D721Med (cell line): ENCODE measurements at regions not wholly inside any gene's neighbourhood (a gene's known extent, or its start where the extent isn't known, plus 50 kb on each side); places are given as distances from the start of the nearest gene placed in this dataset.

Experiments
- DNase-seq: peaks from one replicate; pipeline ENCODE4 v3.0.0; 2011; ENCODE audit warnings: low spot score; ENCODE audit not compliant: insufficient read length
- FAIRE-seq: peaks from 2 replicates; lab custom pipeline; 2011; peaks lifted over from hg19 to GRCh38; lab: Jason Lieb, UNC
- TF ChIP-seq, protein P1 (sequence below): IDR thresholded peaks from 2 replicates; pipeline ENCODE4 v1.5.1; 2012; ENCODE audit warnings: mild to moderate bottlenecking, control low read depth; ENCODE audit not compliant: insufficient read depth; ENCODE audit errors: missing control alignments

GRCh38 chr2:22737144-22737543, 647.8 kb upstream of the KLHL29 start:
- DNase-seq (no peak), FAIRE-seq (no peak)
- TF ChIP-seq, protein P1, sequence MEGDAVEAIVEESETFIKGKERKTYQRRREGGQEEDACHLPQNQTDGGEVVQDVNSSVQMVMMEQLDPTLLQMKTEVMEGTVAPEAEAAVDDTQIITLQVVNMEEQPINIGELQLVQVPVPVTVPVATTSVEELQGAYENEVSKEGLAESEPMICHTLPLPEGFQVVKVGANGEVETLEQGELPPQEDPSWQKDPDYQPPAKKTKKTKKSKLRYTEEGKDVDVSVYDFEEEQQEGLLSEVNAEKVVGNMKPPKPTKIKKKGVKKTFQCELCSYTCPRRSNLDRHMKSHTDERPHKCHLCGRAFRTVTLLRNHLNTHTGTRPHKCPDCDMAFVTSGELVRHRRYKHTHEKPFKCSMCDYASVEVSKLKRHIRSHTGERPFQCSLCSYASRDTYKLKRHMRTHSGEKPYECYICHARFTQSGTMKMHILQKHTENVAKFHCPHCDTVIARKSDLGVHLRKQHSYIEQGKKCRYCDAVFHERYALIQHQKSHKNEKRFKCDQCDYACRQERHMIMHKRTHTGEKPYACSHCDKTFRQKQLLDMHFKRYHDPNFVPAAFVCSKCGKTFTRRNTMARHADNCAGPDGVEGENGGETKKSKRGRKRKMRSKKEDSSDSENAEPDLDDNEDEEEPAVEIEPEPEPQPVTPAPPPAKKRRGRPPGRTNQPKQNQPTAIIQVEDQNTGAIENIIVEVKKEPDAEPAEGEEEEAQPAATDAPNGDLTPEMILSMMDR, result peak; percentile 23

DNA sequence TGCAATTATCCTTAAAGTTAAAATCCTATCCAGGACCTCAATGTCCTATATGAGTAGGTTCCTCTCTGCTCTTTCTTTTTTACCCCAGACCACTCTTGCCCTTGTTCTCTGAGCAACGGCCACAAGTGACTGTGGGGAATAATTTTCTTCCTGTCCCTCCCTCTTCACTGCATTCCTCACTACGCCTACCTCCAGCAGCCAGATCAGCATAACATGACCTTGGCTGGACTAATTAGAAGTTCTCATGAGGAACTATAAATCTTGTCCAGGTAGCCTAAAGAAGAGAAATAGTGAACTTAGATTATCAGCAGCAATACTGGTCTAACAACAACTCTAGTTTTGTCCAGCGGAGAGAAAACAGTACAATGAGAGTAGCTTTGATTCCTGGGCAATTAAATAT, 643.8 kb upstream of the KLHL29 start:
- FAIRE-seq (no peak), DNase-seq (no peak)
- TF ChIP-seq, protein P1, result no peak

- FAIRE-seq, result no peak
- TF ChIP-seq, protein P1, result no peak
- no peak for DNase-seq
Measured at GRCh38 chr2:22748909-22749308, 636.1 kb upstream of the KLHL29 start.

- peak; percentile 55 for FAIRE-seq
- no peak for DNase-seq
- TF ChIP-seq, protein P1, result no peak
Measured at GRCh38 chr2:22753476-22753875, 631.5 kb upstream of the KLHL29 start.

DNA sequence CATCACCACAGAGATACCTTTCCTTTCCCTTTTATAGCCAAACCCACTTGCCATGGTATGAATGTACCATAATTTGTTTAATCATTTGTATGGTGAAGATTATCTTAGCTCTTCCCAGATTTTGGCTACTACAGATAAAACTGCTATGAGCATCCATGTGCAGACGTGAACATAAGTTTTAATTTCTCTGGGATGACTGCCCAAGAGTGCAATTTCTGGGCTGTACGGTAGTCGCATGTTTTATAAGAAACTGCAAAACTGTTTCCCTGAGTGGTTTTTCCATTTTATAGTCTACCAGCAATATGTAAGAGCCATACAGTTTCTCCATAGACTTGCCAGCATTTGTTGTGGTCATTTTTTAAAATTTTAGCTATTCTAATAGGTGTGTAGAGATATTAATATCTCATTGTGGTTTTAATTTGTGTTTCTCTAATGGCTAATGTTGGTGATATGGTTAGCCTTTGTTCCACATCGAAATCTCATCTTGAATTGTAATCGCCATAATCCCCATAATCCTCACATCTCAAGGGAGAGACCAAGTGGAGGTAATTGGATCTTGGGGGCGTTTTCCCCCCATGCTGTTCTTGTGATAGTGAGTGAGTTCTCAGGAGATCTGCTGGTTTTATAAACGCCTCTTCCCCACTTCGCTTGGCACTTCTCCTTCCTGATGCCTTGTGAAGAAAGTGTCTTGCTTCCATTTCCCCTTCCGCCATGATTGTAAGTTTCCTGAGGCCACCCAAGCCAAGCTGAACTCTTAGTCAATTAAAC, 628.5 kb upstream of the KLHL29 start:
- DNase-seq, result no peak
- peak; percentile 82 for FAIRE-seq
- TF ChIP-seq, protein P1, result no peak

GRCh38 chr2:22769497-22769896, 615.5 kb upstream of the KLHL29 start:
- no peak for DNase-seq
- FAIRE-seq, result no peak
- TF ChIP-seq, protein P1, result no peak

DNA sequence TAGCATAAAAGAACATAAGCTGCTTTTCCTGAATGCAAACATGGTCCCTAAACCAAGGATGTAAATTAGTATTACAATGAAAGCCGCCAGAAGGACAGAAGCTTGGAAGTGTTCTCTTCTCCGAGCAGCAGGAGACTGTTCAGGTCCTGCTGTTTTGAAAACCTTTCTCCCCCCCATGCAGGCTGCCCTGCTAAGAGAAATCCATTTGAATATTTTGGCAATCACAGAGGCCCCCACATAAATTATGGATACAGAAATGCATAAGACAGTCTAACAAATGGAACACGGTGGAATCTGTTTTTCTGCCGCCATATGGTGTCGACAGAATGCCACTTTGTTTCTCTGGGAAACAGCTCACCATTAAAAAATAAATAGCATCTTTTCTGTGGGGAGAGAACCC, 600.4 kb upstream of the KLHL29 start:
- DNase-seq (no peak), FAIRE-seq (no peak)
- TF ChIP-seq, protein P1, result no peak
